Trophoblast cell (in vitro differentiated cells and primary cell): ENCODE measurements at regions not wholly inside any gene's neighbourhood (a gene's known extent, or its start where the extent isn't known, plus 50 kb on each side); places are given as distances from the start of the nearest gene placed in this dataset.

Source experiments
- DNase-seq, 2 donors: peaks; one replicate each; pipeline ENCODE4 v3.0.0-alpha.2; 2016
- H2AFZ ChIP-seq: 2 replicates; pipeline ENCODE4 v1.6.1; 2013; ENCODE audit warnings: low read length, moderate library complexity, mild to moderate bottlenecking; ENCODE audit not compliant: insufficient read depth, poor library complexity
- H2AK5ac ChIP-seq: 2 replicates; pipeline ENCODE4 v1.6.1; 2013; ENCODE audit warnings: mild to moderate bottlenecking, low read length
- H2BK120ac ChIP-seq: 2 replicates; pipeline ENCODE4 v1.6.1; 2013; ENCODE audit warnings: low read length, mild to moderate bottlenecking, moderate library complexity; ENCODE audit not compliant: insufficient read depth, poor library complexity
- H2BK12ac ChIP-seq: 2 replicates; pipeline ENCODE4 v1.6.1; 2013; ENCODE audit warnings: mild to moderate bottlenecking, low read length, moderate library complexity
- H2BK5ac ChIP-seq: 2 replicates; pipeline ENCODE4 v1.6.1; 2013; ENCODE audit warnings: low read length, low read depth, moderate library complexity, mild to moderate bottlenecking; ENCODE audit not compliant: poor library complexity
- H3K14ac ChIP-seq: 2 replicates; pipeline ENCODE4 v1.6.1; 2013; ENCODE audit warnings: mild to moderate bottlenecking, low read length
- H3K18ac ChIP-seq: 2 replicates; pipeline ENCODE4 v1.6.1; 2013; ENCODE audit warnings: mild to moderate bottlenecking, low read length
- H3K23ac ChIP-seq: 2 replicates; pipeline ENCODE4 v1.6.1; 2013; ENCODE audit warnings: low read length
- H3K27ac ChIP-seq: 2 replicates; pipeline ENCODE4 v1.5.1; 2013; ENCODE audit warnings: low read depth, mild to moderate bottlenecking, inconsistent platforms, low read length, moderate library complexity
- H3K27me3 ChIP-seq: 2 replicates; pipeline ENCODE4 v1.6.1; 2013; ENCODE audit warnings: inconsistent platforms, mild to moderate bottlenecking, low read length, moderate library complexity; ENCODE audit not compliant: insufficient read depth
- H3K36me3 ChIP-seq, 2 experiments: 1 replicate in 1 of 2; 2 replicates in 1 of 2; pipeline ENCODE4 v1.6.1; 2013; ENCODE audit warnings: low read length in 2 of 2, mild to moderate bottlenecking in 2 of 2, moderate library complexity in 1 of 2; ENCODE audit not compliant: insufficient read depth in 2 of 2, control insufficient read depth in 1 of 2
- H3K4ac ChIP-seq: 2 replicates; pipeline ENCODE4 v1.6.1; 2013; ENCODE audit warnings: low read depth, mild to moderate bottlenecking, low read length, moderate library complexity
- H3K4me1 ChIP-seq, 2 experiments: 1 replicate in 1 of 2; 2 replicates in 1 of 2; pipeline ENCODE4 v1.6.1; 2013; ENCODE audit warnings: low read length in 2 of 2, mild to moderate bottlenecking in 2 of 2, moderate library complexity in 1 of 2; ENCODE audit not compliant: insufficient read depth in 2 of 2, control insufficient read depth in 1 of 2
- H3K4me2 ChIP-seq: 2 replicates; pipeline ENCODE4 v1.6.1; 2013; ENCODE audit warnings: inconsistent platforms, mild to moderate bottlenecking, low read length, moderate library complexity
- H3K4me3 ChIP-seq: 2 replicates; pipeline ENCODE4 v1.5.1; 2013; ENCODE audit warnings: mild to moderate bottlenecking, low read depth, low read length, inconsistent platforms
- H3K79me1 ChIP-seq: one replicate; pipeline ENCODE4 v1.6.1; 2013; ENCODE audit warnings: low read length
- H3K79me2 ChIP-seq: 2 replicates; pipeline ENCODE4 v1.6.1; 2013; ENCODE audit warnings: low read length, mild to moderate bottlenecking; ENCODE audit not compliant: control insufficient read depth, insufficient read depth, poor library complexity
- H3K9ac ChIP-seq: 2 replicates; pipeline ENCODE4 v1.6.1; 2013; ENCODE audit warnings: mild to moderate bottlenecking, low read length
- H3K9me3 ChIP-seq: 2 replicates; pipeline ENCODE4 v1.6.1; 2013; ENCODE audit warnings: low read depth, mild to moderate bottlenecking, control low read depth, inconsistent platforms, low read length; ENCODE audit not compliant: insufficient read depth
- H4K12ac ChIP-seq: 2 replicates; pipeline ENCODE4 v1.6.1; 2013; ENCODE audit warnings: low read depth, mild to moderate bottlenecking, low read length, moderate library complexity
- H4K8ac ChIP-seq: 2 replicates; pipeline ENCODE4 v1.6.1; 2013; ENCODE audit warnings: low read depth, mild to moderate bottlenecking, low read length, moderate library complexity
- H4K91ac ChIP-seq: one replicate; pipeline ENCODE4 v1.6.1; 2013; ENCODE audit warnings: low read depth, mild to moderate bottlenecking, low read length, moderate library complexity
- WGBS: extraction: QIAGEN DNeasy Blood & Tissue Kit; methylation state at CpG from one replicate; pipeline ENCODE4 v1.1.7; 2013; ENCODE audit warnings: missing lambda C conversion rate; ENCODE audit not compliant: insufficient read length, insufficient coverage; ENCODE audit errors: extremely low coverage; 5-methylcytosine and 5-hydroxymethylcytosine counted together

GRCh38 chr10:131587976-131588680 lies 276.6 kb upstream of the TCERG1L start:
- no peak overlapping the region for H4K91ac ChIP-seq
- H3K36me3 ChIP-seq, result no peaks in the 10 kb centered on the region
- WGBS, result no CpG with 5 or more reads among the region's 11 CpGs
- no peak overlapping the region for H3K9ac ChIP-seq
- no peak overlapping the region for H2BK12ac ChIP-seq
- H3K9me3 ChIP-seq, result peaks cover 11% of the 10 kb centered on the region
- no peak overlapping the region for H4K8ac ChIP-seq
- no peaks in the 10 kb centered on the region for H3K4me1 ChIP-seq
- H3K4me3 ChIP-seq, result no peak overlapping the region
- no peak overlapping the region for H3K27ac ChIP-seq
- no peak overlapping the region for H3K23ac ChIP-seq
- H2BK120ac ChIP-seq, result no peak overlapping the region
- no peak overlapping the region for H3K14ac ChIP-seq
- no peak for DNase-seq
- H3K4me2 ChIP-seq, result no peak overlapping the region
- no peak overlapping the region for H2AFZ ChIP-seq
- no peak overlapping the region for H4K12ac ChIP-seq
- H3K18ac ChIP-seq, result no peak overlapping the region
- no peak overlapping the region for H2BK5ac ChIP-seq
- H3K79me1 ChIP-seq, result no peaks in the 10 kb centered on the region
- no peaks in the 10 kb centered on the region for H3K27me3 ChIP-seq
- no peak overlapping the region for H2AK5ac ChIP-seq
- H3K79me2 ChIP-seq, result no peaks in the 10 kb centered on the region
- no peak overlapping the region for H3K4ac ChIP-seq

GRCh38 chr10:131588704-131589220 lies 277.2 kb upstream of the TCERG1L start:
- Histone ChIP-seq H3K4me3 (no peak overlapping the region), H2AK5ac (no peak overlapping the region), H2BK12ac (no peak overlapping the region), H2BK5ac (no peak overlapping the region), H3K23ac (no peak overlapping the region), H3K4ac (no peak overlapping the region), H4K91ac (no peak overlapping the region), H3K79me1 (no peaks in the 10 kb centered on the region), H3K4me1 (no peaks in the 10 kb centered on the region), H4K8ac (no peak overlapping the region), H3K14ac (no peak overlapping the region), H3K4me2 (no peak overlapping the region), H3K79me2 (no peaks in the 10 kb centered on the region), H3K27ac (no peak overlapping the region), H4K12ac (no peak overlapping the region), H3K9ac (no peak overlapping the region), H3K27me3 (no peaks in the 10 kb centered on the region), H2BK120ac (no peak overlapping the region), H3K9me3 (peaks cover 11% of the 10 kb centered on the region), H3K36me3 (no peaks in the 10 kb centered on the region), H3K18ac (no peak overlapping the region), H2AFZ (no peak overlapping the region)
- DNase-seq, result no peak
- WGBS, result no CpG with 5 or more reads among the region's 11 CpGs

DNA sequence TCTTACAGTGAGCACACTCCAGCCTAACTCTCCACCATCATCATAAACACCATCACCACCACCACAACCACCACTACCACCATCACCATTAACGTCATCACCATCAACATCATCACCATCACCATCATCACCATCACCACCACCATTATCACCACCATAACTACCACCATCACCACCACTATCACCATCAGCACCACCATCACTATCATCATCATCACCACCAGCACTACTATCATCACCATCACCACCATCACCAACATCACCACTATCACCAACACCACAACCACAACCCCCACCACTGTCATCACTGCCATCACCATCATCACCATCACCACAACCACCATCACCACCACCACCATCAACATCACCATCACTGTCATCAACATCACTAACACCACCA lies 279.0 kb upstream of the TCERG1L start:
- Histone ChIP-seq H3K79me2 (no peaks in the 10 kb centered on the region), H3K4ac (no peak overlapping the region), H2AFZ (no peak overlapping the region), H3K27ac (no peak overlapping the region), H3K23ac (no peak overlapping the region), H3K36me3 (no peaks in the 10 kb centered on the region), H3K4me1 (no peaks in the 10 kb centered on the region), H4K12ac (no peak overlapping the region), H3K4me3 (peak overlapping the region; percentile 54), H2BK5ac (no peak overlapping the region), H3K18ac (no peak overlapping the region), H4K91ac (no peak overlapping the region), H2AK5ac (no peak overlapping the region), H4K8ac (no peak overlapping the region), H3K14ac (no peak overlapping the region), H3K9ac (no peak overlapping the region), H3K4me2 (no peak overlapping the region), H2BK120ac (no peak overlapping the region), H2BK12ac (no peak overlapping the region), H3K79me1 (no peaks in the 10 kb centered on the region), H3K9me3 (peaks cover 11% of the 10 kb centered on the region), H3K27me3 (no peaks in the 10 kb centered on the region)
- no CpG with 5 or more reads among the region's 1 CpG for WGBS
- no peak for DNase-seq

- H2AK5ac ChIP-seq, result no peak overlapping the region
- H3K9me3 ChIP-seq, result peaks cover 11% of the 10 kb centered on the region
- no peaks in the 10 kb centered on the region for H3K27me3 ChIP-seq
- no peak overlapping the region for H2BK5ac ChIP-seq
- H3K4me1 ChIP-seq, result no peaks in the 10 kb centered on the region
- H2AFZ ChIP-seq, result no peak overlapping the region
- no peaks in the 10 kb centered on the region for H3K79me2 ChIP-seq
- H4K8ac ChIP-seq, result no peak overlapping the region
- no peaks in the 10 kb centered on the region for H3K79me1 ChIP-seq
- no peak overlapping the region for H3K9ac ChIP-seq
- no peaks in the 10 kb centered on the region for H3K36me3 ChIP-seq
- no peak overlapping the region for H3K4me3 ChIP-seq
- H4K91ac ChIP-seq, result no peak overlapping the region
- no peak overlapping the region for H3K4me2 ChIP-seq
- no peak overlapping the region for H2BK12ac ChIP-seq
- H3K14ac ChIP-seq, result no peak overlapping the region
- no peak overlapping the region for H3K23ac ChIP-seq
- no peak overlapping the region for H2BK120ac ChIP-seq
- no peak overlapping the region for H3K27ac ChIP-seq
- no peak overlapping the region for H3K18ac ChIP-seq
- no peak for DNase-seq
- no peak overlapping the region for H4K12ac ChIP-seq
- no peak overlapping the region for H3K4ac ChIP-seq
These were observed 280.4 kb upstream of the TCERG1L start for GRCh38 chr10:131591936-131592335.
